Keratinocyte (primary cell): ENCODE measurements at regions not wholly inside any gene's neighbourhood (a gene's known extent, or its start where the extent isn't known, plus 50 kb on each side); places are given as distances from the start of the nearest gene placed in this dataset.

Experiments used
- CTCF ChIP-seq, 3 experiments: IDR thresholded peaks in 1 of 3; conservative IDR thresholded peaks in 1 of 3; optimal IDR thresholded peaks in 1 of 3; 2 replicates in 2 of 3; 3 replicates in 1 of 3; pipeline versions ENCODE3 to v1.5.1; 2011; ENCODE audit warnings: low read length in 3 of 3, mild to moderate bottlenecking in 3 of 3, moderate library complexity in 2 of 3, control low read depth in 1 of 3, inconsistent platforms in 1 of 3; ENCODE audit not compliant: insufficient read depth in 2 of 3; ENCODE audit errors: extremely low read depth in 1 of 3
- EZH2 ChIP-seq: IDR thresholded peaks from one replicate; pipeline ENCODE4 v1.6.1; 2012; ENCODE audit warnings: inconsistent platforms, mild to moderate bottlenecking, low read length, moderate library complexity

GRCh38 chr12:89803412-89803811 is 94.8 kb upstream of the ATP2B1 start:
- TF ChIP-seq CTCF (optimal IDR thresholded peaks at IDR 0.05 in 1 of 3, IDR thresholded peaks at IDR 0.05 in 1 of 3, conservative IDR thresholded peaks at IDR 0.05 in 1 of 3; ENCODE audit: extremely low read depth in 1 of 3, insufficient read depth in 2 of 3, low read length in 3 of 3) (no peak), EZH2 (no peak)
